Uterus (tissue), 3 donors: ENCODE measurements at regions not wholly inside any gene's neighbourhood (a gene's known extent, or its start where the extent isn't known, plus 50 kb on each side); places are given as distances from the start of the nearest gene placed in this dataset.

Experiments
- DNase-seq, 2 donors: peaks; one replicate each; pipeline ENCODE4 v3.0.0-alpha.2; 2019 to 2020
- H3K27ac ChIP-seq, 2 donors: fragments of 200-600 bp; sonication (generic); 1 replicate in 1 of 2; 2 replicates in 1 of 2; pipeline ENCODE4 v1.5.1; 2016 to 2018
- H3K27me3 ChIP-seq, 2 donors: fragments of 200-600 bp; sonication (generic); one replicate each; pipeline ENCODE4 v1.5.1; 2018 to 2019; ENCODE audit warnings: control low read depth in 1 of 2
- H3K36me3 ChIP-seq, 2 donors: fragments of 200-600 bp; sonication (generic); one replicate each; pipeline ENCODE4 v1.5.1; 2019; ENCODE audit warnings: control low read depth in 1 of 2
- H3K4me1 ChIP-seq, 2 donors: fragments of 200-600 bp; sonication (generic); one replicate each; pipeline ENCODE4 v1.5.1; 2018 to 2019; ENCODE audit warnings: control low read depth in 1 of 2
- H3K4me3 ChIP-seq, 2 donors: fragments of 200-600 bp; sonication (generic); 1 replicate in 1 of 2; 2 replicates in 1 of 2; pipeline ENCODE4 v1.5.1; 2018 to 2019; ENCODE audit warnings: mild to moderate bottlenecking in 1 of 2
- H3K9me3 ChIP-seq, 2 donors: fragments of 200-600 bp; sonication (generic); one replicate each; pipeline ENCODE4 v1.5.1; 2019; ENCODE audit warnings: control low read depth in 1 of 2
- POLR2A ChIP-seq, 2 donors: fragments of 450-650 bp; IDR thresholded peaks; one replicate each; pipeline ENCODE4 v1.6.1; 2016; ENCODE audit warnings: antibody characterized with exemption in 2 of 2, mild to moderate bottlenecking in 1 of 2, moderate library complexity in 1 of 2
- intact Hi-C: fragments of 100-400 bp; cut with DNase I; formaldehyde crosslinking; loops from one replicate; pipeline ENCODE4 v1.15.1; 2023; ENCODE audit warnings: low total_unique reads
- TF ChIP-seq, protein P1 (sequence below), 4 experiments: fragments of 200-600 bp in 2 of 4; fragments of 450-650 bp in 2 of 4; sonication (generic) in 2 of 4; IDR thresholded peaks; one replicate each; pipeline ENCODE4 v1.5.1; 2016 to 2019; ENCODE audit warnings: antibody characterized with exemption in 4 of 4, mild to moderate bottlenecking in 2 of 4, moderate library complexity in 1 of 4
- donor health status: DM: yes; HTN: yes; CAD: no.

DNA sequence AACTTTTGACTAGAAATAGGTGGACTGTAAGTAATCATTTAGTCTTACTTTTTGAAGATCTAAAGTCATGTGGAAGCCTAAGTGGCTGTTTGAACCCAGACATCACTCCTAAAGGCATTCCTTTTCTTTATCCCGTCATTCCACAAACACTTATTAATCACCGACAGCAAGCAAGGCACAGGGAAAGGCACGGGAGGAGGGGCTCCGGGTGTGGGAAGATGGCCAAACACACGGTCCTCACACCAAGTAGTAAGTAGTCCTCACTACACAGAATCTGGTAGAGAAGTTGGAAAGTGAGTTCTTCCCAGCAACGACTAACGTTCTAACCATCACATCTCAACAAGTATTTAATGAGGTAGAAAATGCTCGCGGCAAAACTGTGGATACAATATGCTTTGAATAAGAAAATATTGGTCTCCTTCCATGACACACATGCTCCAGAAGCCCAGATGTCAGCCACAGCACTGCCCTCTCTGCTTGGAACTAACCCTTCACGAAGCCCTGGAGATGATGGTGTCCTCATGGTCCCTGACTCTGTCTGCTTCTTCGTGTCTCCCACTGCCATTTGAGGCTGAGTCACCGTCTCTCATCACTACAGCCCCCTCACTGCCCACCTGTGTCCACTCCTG lies 202.2 kb downstream of the OPA1 start:
- H3K4me3 ChIP-seq, result no peak overlapping the region
- no peak for DNase-seq
- no peak overlapping the region for H3K27ac ChIP-seq
- H3K36me3 ChIP-seq, result no peaks in the 10 kb centered on the region
- intact Hi-C loops, result no loop called here
- no peaks in the 10 kb centered on the region for H3K27me3 ChIP-seq
- TF ChIP-seq, protein P1, sequence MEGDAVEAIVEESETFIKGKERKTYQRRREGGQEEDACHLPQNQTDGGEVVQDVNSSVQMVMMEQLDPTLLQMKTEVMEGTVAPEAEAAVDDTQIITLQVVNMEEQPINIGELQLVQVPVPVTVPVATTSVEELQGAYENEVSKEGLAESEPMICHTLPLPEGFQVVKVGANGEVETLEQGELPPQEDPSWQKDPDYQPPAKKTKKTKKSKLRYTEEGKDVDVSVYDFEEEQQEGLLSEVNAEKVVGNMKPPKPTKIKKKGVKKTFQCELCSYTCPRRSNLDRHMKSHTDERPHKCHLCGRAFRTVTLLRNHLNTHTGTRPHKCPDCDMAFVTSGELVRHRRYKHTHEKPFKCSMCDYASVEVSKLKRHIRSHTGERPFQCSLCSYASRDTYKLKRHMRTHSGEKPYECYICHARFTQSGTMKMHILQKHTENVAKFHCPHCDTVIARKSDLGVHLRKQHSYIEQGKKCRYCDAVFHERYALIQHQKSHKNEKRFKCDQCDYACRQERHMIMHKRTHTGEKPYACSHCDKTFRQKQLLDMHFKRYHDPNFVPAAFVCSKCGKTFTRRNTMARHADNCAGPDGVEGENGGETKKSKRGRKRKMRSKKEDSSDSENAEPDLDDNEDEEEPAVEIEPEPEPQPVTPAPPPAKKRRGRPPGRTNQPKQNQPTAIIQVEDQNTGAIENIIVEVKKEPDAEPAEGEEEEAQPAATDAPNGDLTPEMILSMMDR (IDR thresholded peaks at IDR 0.05), result no peak
- no peaks in the 10 kb centered on the region for H3K9me3 ChIP-seq
- no peaks in the 10 kb centered on the region for H3K4me1 ChIP-seq

DNA sequence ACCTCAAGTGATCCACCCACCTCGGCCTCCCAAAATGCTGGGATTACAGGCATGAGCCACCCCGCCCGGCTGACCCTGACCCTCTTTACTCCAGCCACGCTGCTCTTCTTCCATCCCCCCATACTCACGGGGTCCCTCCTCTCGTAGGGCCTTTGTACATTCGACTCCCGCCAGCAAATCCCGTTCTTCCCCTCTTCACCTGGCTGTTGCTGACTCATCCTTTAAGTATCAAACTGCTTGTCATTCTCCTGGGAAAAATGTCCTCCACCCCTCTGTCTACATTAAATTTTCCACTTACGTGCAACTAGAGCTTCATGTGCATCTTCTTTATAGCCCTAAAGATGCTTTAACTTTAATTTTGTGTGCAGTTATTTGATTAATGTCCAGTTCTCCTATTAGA lies 203.1 kb downstream of the OPA1 start:
- intact Hi-C loops, result no loop called here

DNA sequence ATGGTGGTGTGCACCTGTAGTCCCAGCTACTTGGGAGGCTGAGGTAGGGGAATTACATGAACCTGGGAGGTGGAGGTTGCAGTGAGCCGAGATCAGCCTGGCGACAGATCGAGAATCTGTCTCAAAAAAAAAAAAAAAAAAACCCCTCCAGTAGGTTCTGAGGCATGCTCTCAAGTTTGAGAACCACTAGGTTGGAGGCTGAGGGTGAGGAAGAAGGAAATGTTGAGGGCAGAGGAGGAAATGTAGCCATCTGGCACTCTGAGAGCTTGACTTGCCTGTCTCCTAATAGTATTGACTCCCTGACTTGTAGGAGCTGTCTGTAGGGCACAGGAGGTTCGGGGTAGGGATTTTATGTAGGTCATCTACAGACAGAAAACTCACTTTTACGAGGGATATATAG lies 204.6 kb downstream of the OPA1 start:
- H3K4me3 ChIP-seq, result no peak overlapping the region
- DNase-seq, result no peak
- intact Hi-C loops, result no loop called here
- no peak overlapping the region for H3K27ac ChIP-seq
- H3K4me1 ChIP-seq, result no peaks in the 10 kb centered on the region
- H3K9me3 ChIP-seq, result no peaks in the 10 kb centered on the region
- TF ChIP-seq, protein P1 (IDR thresholded peaks at IDR 0.05), result no peak
- TF ChIP-seq POLR2A (IDR thresholded peaks at IDR 0.05), result no peak
- H3K36me3 ChIP-seq, result no peaks in the 10 kb centered on the region
- no peaks in the 10 kb centered on the region for H3K27me3 ChIP-seq

More for the DNA sequence above, 203.1 kb downstream of the OPA1 start:
- no peaks in the 10 kb centered on the region for H3K36me3 ChIP-seq
- no peaks in the 10 kb centered on the region for H3K27me3 ChIP-seq
- H3K9me3 ChIP-seq, result no peaks in the 10 kb centered on the region
- no peak overlapping the region for H3K27ac ChIP-seq
- no peak overlapping the region for H3K4me3 ChIP-seq
- TF ChIP-seq, protein P1 (IDR thresholded peaks at IDR 0.05), result no peak
- H3K4me1 ChIP-seq, result no peaks in the 10 kb centered on the region
- DNase-seq, result no peak

DNA sequence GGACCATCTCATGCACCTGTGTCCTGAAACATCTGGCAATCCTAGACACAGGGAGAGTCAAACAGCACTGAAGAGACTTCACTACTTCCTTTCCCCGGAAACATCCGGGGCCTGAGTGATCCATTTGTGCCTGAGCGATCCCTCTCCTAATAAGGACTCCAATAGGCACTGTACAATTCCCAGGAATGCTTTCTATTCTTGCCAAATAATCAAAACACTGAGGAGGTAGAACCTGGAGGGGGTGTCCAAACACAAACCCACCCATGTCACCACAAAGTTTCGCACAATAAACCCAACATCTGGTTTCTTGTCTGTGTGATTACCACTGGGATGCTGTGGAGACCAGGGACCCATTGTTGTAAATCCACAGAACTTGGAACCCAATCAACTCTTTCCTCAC lies 205.0 kb downstream of the OPA1 start:
- intact Hi-C loops, result no loop called here
- no peaks in the 10 kb centered on the region for H3K36me3 ChIP-seq
- no peak for DNase-seq
- H3K27me3 ChIP-seq, result no peaks in the 10 kb centered on the region
- no peak overlapping the region for H3K4me3 ChIP-seq
- no peaks in the 10 kb centered on the region for H3K9me3 ChIP-seq
- H3K27ac ChIP-seq, result no peak overlapping the region
- TF ChIP-seq, protein P1 (IDR thresholded peaks at IDR 0.05), result no peak
- no peak for TF ChIP-seq POLR2A (IDR thresholded peaks at IDR 0.05)
- no peaks in the 10 kb centered on the region for H3K4me1 ChIP-seq

DNA sequence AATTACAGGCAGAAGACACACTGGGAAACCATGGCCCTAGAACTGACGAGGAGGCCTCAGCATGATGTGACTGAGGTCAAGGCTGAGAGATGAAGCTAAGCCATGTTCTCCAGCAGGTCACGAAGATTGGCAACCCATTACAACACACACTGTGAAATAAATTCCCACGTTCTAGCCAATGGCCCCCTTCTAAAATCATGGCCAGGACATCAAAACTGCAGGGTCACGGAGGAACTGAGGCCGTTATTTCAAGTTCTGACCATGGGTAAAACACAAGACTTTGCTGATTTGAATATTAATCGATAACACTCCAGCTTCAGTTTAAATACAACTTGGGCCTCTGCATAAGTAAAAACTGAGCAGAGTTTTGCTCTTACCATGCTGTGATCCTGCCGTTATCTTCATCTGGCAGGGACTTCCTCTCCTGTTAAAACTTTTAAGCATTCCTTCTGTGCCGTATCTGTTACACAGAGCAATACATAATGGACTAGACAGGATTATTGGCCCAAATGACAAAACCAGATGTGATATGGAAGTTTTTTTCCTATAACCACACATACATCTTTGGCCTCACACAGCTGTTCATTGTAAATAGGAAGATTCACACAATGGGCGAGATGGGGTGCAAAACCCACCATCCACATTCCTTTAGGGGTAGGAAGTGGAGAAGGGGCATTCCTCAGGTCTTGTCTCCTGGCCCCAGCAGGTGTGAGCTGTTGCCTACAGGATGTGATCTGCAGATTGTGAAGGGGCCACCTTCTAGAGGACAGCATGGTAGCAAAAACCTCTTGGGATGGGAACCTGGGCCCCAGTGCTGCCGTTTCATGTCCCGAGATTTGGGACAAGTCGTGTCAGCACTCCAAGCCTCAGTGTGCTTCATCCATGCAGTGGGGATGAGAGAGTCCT lies 207.4 kb downstream of the OPA1 start:
- H3K27me3 ChIP-seq, result no peaks in the 10 kb centered on the region
- H3K27ac ChIP-seq, result no peak overlapping the region
- intact Hi-C loops, result no loop called here
- DNase-seq, result no peak
- TF ChIP-seq, protein P1 (IDR thresholded peaks at IDR 0.05), result no peak
- no peak for TF ChIP-seq POLR2A (IDR thresholded peaks at IDR 0.05)
- no peaks in the 10 kb centered on the region for H3K36me3 ChIP-seq
- no peaks in the 10 kb centered on the region for H3K4me1 ChIP-seq
- no peaks in the 10 kb centered on the region for H3K9me3 ChIP-seq
- no peak overlapping the region for H3K4me3 ChIP-seq
